ENCODE measurements at regions not wholly inside any gene's neighbourhood (a gene's known extent, or its start where the extent isn't known, plus 50 kb on each side); places are given as distances from the start of the nearest gene placed in this dataset.

GRCh38 chr7:25887266-25887665, 264.7 kb upstream of the NFE2L3 start:
- TF ChIP-seq EZH2 (IDR thresholded peaks at IDR 0.05; ENCODE audit: borderline replicate concordance, low read depth, low read length, poor library complexity, severe bottlenecking), result no peak
- TF ChIP-seq CTCF (conservative IDR thresholded peaks at IDR 0.05; ENCODE audit: low read depth, low read length), result no peak
- ChIA-PET CTCF (interaction anchor here (0.5 kb wide), 1 partner anchor 490 kb away, joined by 4 read pairs; no protein-coding TSS in a partner anchor), POLR2A (ENCODE audit: low non-redundant PET) (no interaction called here)
- intact Hi-C loops (cut with micrococcal nuclease; ENCODE audit: unreplicated experiment), result no loop called here
- BruUV-seq (replicated peaks), result no TSS peak
- DNase-seq (ENCODE audit: low spot score), result no peak
- Histone ChIP-seq H3K9me3 (ENCODE audit: low read depth, low read length, poor library complexity, severe bottlenecking) (no peaks in the 10 kb centered on the region), H3K27ac (ENCODE audit: low read depth, low read length, poor library complexity, severe bottlenecking) (no peak overlapping the region), H3K36me3 (ENCODE audit: insufficient read depth, low read length, poor library complexity, severe bottlenecking) (no peaks in the 10 kb centered on the region), H3K4me1 (ENCODE audit: insufficient read depth, low read length, poor library complexity, severe bottlenecking) (no peaks in the 10 kb centered on the region), H3K27me3 (replicated peaks; ENCODE audit: insufficient read depth, low read depth, low read length, poor library complexity) (peaks cover 10% of the 10 kb centered on the region), H3K4me3 (ENCODE audit: low read depth, low read length, poor library complexity, severe bottlenecking) (no peak overlapping the region)

DNA sequence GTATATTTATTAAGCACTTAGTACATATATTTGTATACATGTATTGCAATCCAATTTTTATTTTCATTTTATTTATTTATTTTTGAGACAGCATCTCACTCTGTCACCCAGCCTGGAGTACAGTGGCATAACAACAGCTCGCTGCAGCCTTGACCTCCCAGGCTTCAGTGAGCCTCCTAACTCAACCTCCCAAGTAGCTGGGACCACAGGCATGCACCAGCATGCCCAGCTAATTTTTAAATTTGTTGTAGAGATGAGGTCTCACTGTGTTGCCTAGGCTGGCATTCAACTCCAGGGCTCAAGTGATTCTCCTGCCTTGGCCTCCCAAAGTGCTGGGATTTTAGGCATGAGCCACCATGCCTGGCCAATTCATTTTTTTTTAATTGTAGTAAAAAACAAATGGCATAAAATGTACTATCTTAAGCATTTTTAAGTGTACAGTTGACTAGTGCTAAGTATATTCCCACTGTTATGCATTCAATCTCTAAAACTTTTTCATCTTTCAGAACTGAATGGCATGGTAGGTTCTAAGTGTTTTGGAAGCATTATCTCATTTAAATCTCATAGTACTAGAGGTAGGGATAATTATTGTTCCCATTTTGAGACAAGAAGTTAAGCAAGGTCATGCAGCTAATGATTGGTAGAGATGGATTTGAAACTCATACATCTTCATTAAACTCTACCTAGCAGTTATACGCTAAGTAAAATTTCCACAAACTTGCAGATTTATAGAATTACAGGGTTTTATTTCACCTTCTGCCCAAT, 264.0 kb upstream of the NFE2L3 start:
- TF ChIP-seq CTCF (conservative IDR thresholded peaks at IDR 0.05; ENCODE audit: low read depth, low read length) (no peak), EZH2 (IDR thresholded peaks at IDR 0.05; ENCODE audit: borderline replicate concordance, low read depth, low read length, poor library complexity, severe bottlenecking) (no peak)
- Histone ChIP-seq H3K36me3 (ENCODE audit: insufficient read depth, low read length, poor library complexity, severe bottlenecking) (no peaks in the 10 kb centered on the region), H3K4me3 (ENCODE audit: low read depth, low read length, poor library complexity, severe bottlenecking) (no peak overlapping the region), H3K27ac (ENCODE audit: low read depth, low read length, poor library complexity, severe bottlenecking) (no peak overlapping the region), H3K27me3 (replicated peaks; ENCODE audit: insufficient read depth, low read depth, low read length, poor library complexity) (peaks cover 3% of the 10 kb centered on the region), H3K9me3 (ENCODE audit: low read depth, low read length, poor library complexity, severe bottlenecking) (no peaks in the 10 kb centered on the region), H3K4me1 (ENCODE audit: insufficient read depth, low read length, poor library complexity, severe bottlenecking) (peaks cover 5% of the 10 kb centered on the region)
- DNase-seq (ENCODE audit: low spot score), result no peak
- ChIA-PET POLR2A (ENCODE audit: low non-redundant PET) (no interaction called here), CTCF (interaction anchor here (0.5 kb wide), 1 partner anchor 489 kb away, joined by 4 read pairs; no protein-coding TSS in a partner anchor)
- BruUV-seq (replicated peaks), result no TSS peak
- intact Hi-C loops (cut with micrococcal nuclease; ENCODE audit: unreplicated experiment), result no loop called here

DNA sequence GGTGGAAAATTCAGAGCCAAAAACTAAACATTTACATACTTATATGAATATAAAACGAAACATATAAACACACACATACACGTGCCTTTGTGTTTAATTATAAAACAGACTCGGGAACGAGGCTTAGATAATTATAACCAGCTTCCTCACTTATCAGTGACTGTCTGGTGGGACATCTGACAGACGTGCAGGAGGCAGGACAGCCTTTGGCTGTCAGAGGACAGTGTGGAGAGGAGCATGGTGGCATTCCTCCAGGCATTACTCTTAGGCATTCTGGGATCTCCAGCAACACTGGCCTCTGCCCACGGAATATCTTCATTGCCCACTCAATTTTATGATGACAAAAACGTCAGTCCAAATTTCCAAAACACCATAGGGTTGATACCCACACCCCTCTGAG, 262.2 kb upstream of the NFE2L3 start:
- TF ChIP-seq CTCF (conservative IDR thresholded peaks at IDR 0.05; ENCODE audit: low read depth, low read length), result no peak
- no peak for TF ChIP-seq EZH2 (IDR thresholded peaks at IDR 0.05; ENCODE audit: borderline replicate concordance, low read depth, low read length, poor library complexity, severe bottlenecking)
- CTCF ChIA-PET, result no interaction called here

More for the DNA sequence above, 262.2 kb upstream of the NFE2L3 start:
- no peaks in the 10 kb centered on the region for H3K36me3 ChIP-seq (ENCODE audit: insufficient read depth, low read length, poor library complexity, severe bottlenecking)
- POLR2A ChIA-PET (ENCODE audit: low non-redundant PET), result no interaction called here
- no peak overlapping the region for H3K4me3 ChIP-seq (ENCODE audit: low read depth, low read length, poor library complexity, severe bottlenecking)
- no peak overlapping the region for H3K27ac ChIP-seq (ENCODE audit: low read depth, low read length, poor library complexity, severe bottlenecking)
- H3K4me1 ChIP-seq (ENCODE audit: insufficient read depth, low read length, poor library complexity, severe bottlenecking), result peaks cover 14% of the 10 kb centered on the region
- DNase-seq (ENCODE audit: low spot score), result no peak
- intact Hi-C loops (cut with micrococcal nuclease; ENCODE audit: unreplicated experiment), result loop anchor here (5.0 to 10.0 kb wide), 5 partner anchors 293 to 1275 kb away; partner anchors contain the start of gene HOXA9
- no peaks in the 10 kb centered on the region for H3K9me3 ChIP-seq (ENCODE audit: low read depth, low read length, poor library complexity, severe bottlenecking)
- no TSS peak for BruUV-seq (replicated peaks)
- H3K27me3 ChIP-seq (replicated peaks; ENCODE audit: insufficient read depth, low read depth, low read length, poor library complexity), result no peaks in the 10 kb centered on the region
